HG02798 (cell line): ENCODE measurements at regions not wholly inside any gene's neighbourhood (a gene's known extent, or its start where the extent isn't known, plus 50 kb on each side); places are given as distances from the start of the nearest gene placed in this dataset.

Experiments
- ATAC-seq: cut with Tn5 transposase; IDR thresholded peaks from one replicate; pipeline ENCODE4 v1.9.1; 2021; ENCODE audit warnings: mild to moderate bottlenecking; ENCODE audit not compliant: unreplicated experiment, poor library complexity

GRCh38 chr15:96504371-96504770 is 173.9 kb downstream of the NR2F2 start:
- no peak for ATAC-seq

- no peak for ATAC-seq
Observed at GRCh38 chr15:96505014-96505413, 174.5 kb downstream of the NR2F2 start.

- no peak for ATAC-seq
Observed at GRCh38 chr15:96514607-96515285, 184.2 kb downstream of the NR2F2 start.

GRCh38 chr15:96515371-96515770 is 184.9 kb downstream of the NR2F2 start:
- ATAC-seq, result no peak

- ATAC-seq, result no peak
Observed at GRCh38 chr15:96521386-96521785, 190.9 kb downstream of the NR2F2 start.

GRCh38 chr15:96524676-96525417 is 194.3 kb downstream of the NR2F2 start:
- no peak for ATAC-seq

GRCh38 chr15:96535148-96535547 is 204.6 kb downstream of the NR2F2 start:
- no peak for ATAC-seq

GRCh38 chr15:96538491-96538890 is 208.0 kb downstream of the NR2F2 start:
- no peak for ATAC-seq

- no peak for ATAC-seq
Observed at GRCh38 chr15:96540283-96540682, 209.8 kb downstream of the NR2F2 start.

- no peak for ATAC-seq
Observed at GRCh38 chr15:96542130-96542770, 211.8 kb downstream of the NR2F2 start.

- no peak for ATAC-seq
Observed at GRCh38 chr15:96544162-96544756, 213.8 kb downstream of the NR2F2 start.

GRCh38 chr15:96549136-96549535 is 218.6 kb downstream of the NR2F2 start:
- ATAC-seq, result no peak

GRCh38 chr15:96551196-96551595 is 220.7 kb downstream of the NR2F2 start:
- no peak for ATAC-seq

- no peak for ATAC-seq
Observed at GRCh38 chr15:96551722-96552121, 221.2 kb downstream of the NR2F2 start.

- ATAC-seq, result no peak
Observed at GRCh38 chr15:96553006-96553405, 222.5 kb downstream of the NR2F2 start.

- no peak for ATAC-seq
Observed at GRCh38 chr15:96553451-96553850, 223.0 kb downstream of the NR2F2 start.

GRCh38 chr15:96553931-96554330 is 223.4 kb downstream of the NR2F2 start:
- no peak for ATAC-seq

GRCh38 chr15:96554541-96554940 is 224.0 kb downstream of the NR2F2 start:
- ATAC-seq, result no peak

- no peak for ATAC-seq
Observed at GRCh38 chr15:96559087-96559486, 228.6 kb downstream of the NR2F2 start.

GRCh38 chr15:96559631-96560030 is 229.1 kb downstream of the NR2F2 start:
- no peak for ATAC-seq

- no peak for ATAC-seq
Observed at GRCh38 chr15:96560246-96560895, 229.9 kb downstream of the NR2F2 start.
